Adrenal gland (tissue), 5 donors: ENCODE measurements at regions not wholly inside any gene's neighbourhood (a gene's known extent, or its start where the extent isn't known, plus 50 kb on each side); places are given as distances from the start of the nearest gene placed in this dataset.

Source experiments
- POLR2A ChIP-seq, 2 donors: fragments of 450-650 bp; IDR thresholded peaks; one replicate each; pipeline ENCODE4 v1.6.1; 2017; ENCODE audit warnings: antibody characterized with exemption in 2 of 2, mild to moderate bottlenecking in 2 of 2, moderate library complexity in 1 of 2
- TF ChIP-seq, protein P1 (sequence below), 6 experiments: fragments of 450-650 bp in 4 of 6; fragments of 200-600 bp in 2 of 6; sonication (generic) in 1 of 6; IDR thresholded peaks; 1 replicate in 5 of 6; 2 replicates in 1 of 6; pipeline versions ENCODE4 v1.5.1 to v1.8.0; 2016 to 2021; ENCODE audit warnings: antibody characterized with exemption in 6 of 6, mild to moderate bottlenecking in 2 of 6, moderate library complexity in 1 of 6
- donor health status: DM: no; HTN: no; CAD: no.

GRCh38 chr10:20656886-20657285, 240.2 kb downstream of the NEBL start:
- TF ChIP-seq, protein P1, sequence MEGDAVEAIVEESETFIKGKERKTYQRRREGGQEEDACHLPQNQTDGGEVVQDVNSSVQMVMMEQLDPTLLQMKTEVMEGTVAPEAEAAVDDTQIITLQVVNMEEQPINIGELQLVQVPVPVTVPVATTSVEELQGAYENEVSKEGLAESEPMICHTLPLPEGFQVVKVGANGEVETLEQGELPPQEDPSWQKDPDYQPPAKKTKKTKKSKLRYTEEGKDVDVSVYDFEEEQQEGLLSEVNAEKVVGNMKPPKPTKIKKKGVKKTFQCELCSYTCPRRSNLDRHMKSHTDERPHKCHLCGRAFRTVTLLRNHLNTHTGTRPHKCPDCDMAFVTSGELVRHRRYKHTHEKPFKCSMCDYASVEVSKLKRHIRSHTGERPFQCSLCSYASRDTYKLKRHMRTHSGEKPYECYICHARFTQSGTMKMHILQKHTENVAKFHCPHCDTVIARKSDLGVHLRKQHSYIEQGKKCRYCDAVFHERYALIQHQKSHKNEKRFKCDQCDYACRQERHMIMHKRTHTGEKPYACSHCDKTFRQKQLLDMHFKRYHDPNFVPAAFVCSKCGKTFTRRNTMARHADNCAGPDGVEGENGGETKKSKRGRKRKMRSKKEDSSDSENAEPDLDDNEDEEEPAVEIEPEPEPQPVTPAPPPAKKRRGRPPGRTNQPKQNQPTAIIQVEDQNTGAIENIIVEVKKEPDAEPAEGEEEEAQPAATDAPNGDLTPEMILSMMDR (IDR thresholded peaks at IDR 0.05) = no peak
- TF ChIP-seq POLR2A (IDR thresholded peaks at IDR 0.05) = no peak
